Hypothalamus (tissue), 51 donors: ENCODE measurements at regions not wholly inside any gene's neighbourhood (a gene's known extent, or its start where the extent isn't known, plus 50 kb on each side); places are given as distances from the start of the nearest gene placed in this dataset.
"Not testable (repeated sequence)": the region's sequence is repeated elsewhere in the genome, so short reads cannot be mapped to it uniquely, and the experiment has no call there.

Source experiments
- DNase-seq, 51 donors: peaks; one replicate each; lab custom pipeline; 2025; lab: John Stamatoyannopoulos, UW

DNA sequence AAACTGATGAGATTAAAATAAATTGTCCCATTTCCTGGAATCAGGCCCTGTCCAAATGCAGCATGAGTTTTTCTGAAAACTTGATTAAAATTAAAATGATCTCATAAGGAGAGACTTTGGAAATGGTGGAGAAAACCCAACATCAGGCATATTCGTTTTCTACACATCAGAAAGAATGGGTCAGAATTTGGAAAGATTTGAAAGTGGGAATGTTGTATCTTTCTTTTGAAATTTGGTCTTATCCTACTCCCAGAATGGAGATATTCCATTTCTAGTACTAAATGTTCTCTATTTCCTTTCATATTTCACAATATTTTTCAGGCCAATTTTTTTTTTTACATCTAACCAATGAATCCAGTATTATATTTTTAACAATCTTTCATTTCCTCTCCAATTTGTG, 223.9 kb upstream of the RXFP2 start:
- no peak for DNase-seq

DNA sequence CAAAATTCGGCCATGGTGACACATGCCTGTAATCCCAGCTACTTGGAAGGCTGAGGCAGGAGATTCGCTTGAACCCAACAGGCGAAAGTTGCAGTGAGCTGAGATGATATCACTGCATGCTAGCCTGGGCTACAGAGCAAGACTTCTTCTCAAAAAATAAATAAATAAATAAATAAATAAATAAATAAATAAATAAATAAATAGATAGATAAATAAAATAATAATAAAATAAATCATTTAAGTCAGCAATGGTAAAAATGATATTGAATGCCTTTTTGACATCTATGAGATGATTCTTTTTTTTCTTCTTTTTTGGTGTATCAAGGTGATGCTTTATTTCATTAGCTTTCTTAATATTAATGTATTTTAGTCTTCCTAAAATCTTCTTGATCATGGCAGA, 221.7 kb upstream of the RXFP2 start:
- DNase-seq, result no peak

GRCh38 chr13:31518645-31519044, 220.7 kb upstream of the RXFP2 start:
- no peak for DNase-seq

- DNase-seq, result no peak
Measured at GRCh38 chr13:31521435-31521834, 217.9 kb upstream of the RXFP2 start.

GRCh38 chr13:31522396-31522795, 216.9 kb upstream of the RXFP2 start:
- no peak for DNase-seq

- no peak for DNase-seq
Measured at GRCh38 chr13:31528176-31528575, 211.2 kb upstream of the RXFP2 start.

DNA sequence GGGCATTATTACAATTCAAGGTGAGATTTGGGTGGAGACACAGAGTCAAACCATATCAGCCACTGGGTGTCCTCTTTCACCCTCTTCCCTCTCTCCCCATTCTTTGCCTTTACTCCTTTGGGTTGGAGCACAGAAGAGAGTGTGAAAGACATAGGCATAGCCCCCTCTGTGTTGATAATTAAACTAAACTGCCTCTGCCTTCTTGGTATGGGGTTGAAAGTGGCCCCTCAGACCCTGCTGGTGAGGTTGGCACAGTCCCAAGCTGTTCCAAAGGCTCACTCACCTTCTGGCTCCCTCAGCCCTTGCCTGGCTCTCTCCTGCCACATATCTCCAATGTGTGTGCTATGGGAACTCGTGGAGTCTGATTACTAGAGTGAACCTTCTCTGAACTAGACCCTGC, 210.6 kb upstream of the RXFP2 start:
- DNase-seq, result no peak

- no peak for DNase-seq
Measured at GRCh38 chr13:31530922-31531321, 208.4 kb upstream of the RXFP2 start.

DNA sequence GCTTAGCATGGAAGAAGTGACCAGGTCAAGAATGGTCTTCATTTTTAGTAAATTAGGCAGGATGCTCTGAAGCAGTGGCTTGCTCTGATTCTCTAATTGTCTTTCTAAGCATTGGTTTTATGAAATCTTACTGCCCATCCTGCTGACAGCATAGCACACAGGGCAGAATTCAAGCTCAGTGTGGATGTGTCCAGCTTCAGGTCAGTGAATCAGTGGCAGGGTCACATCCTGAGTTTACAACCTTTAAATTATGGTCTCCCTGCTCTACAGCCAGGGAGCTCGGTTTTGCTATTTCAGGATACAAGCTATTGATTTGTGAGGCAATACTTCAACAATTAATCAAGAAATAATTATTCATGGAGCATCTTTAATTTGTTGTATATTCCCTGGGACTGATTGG, 202.3 kb upstream of the RXFP2 start:
- no peak for DNase-seq

DNA sequence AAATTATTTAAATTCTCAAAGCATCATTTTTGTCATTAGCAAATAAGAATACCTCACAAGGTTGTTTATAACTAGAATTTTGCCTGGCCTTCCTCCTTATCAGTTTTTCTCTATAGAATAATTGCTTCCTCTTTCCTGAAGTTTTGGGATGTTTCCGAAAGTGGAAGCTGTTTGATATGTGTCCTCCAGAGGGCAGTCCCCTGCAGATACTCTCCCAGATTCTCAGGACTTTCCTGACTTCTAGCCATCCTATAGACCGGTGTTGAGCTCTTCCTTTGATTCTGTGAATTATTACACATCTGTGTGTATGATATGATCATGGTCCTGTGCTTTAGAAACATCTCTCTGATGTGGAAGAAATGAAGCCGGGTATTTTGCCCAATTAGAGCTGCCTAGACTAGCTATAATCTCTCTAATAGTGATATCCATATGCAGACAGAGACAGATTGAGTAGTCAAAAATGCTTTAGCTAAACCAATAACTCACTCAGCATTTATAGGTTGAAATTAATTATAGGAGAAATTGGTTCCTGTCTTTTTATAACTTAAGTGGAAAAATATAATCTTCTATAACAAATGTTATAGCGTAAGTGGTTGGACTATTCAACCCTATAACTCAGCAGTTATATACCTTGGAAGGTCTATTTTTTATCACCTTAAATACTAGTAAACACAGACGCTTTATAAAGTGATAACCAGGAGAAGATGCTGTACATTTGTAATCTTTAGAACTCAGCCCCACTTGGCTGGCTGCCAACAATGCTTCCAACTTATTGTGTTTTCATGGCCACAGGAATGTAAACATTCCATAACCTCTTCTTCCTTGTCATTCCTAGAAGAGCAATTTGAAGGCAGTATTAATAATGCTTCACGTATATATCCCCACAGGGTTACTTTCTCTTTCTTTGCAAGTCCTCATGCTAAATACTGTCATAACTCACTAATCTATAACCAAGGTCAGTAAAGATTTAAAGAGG, 201.0 kb upstream of the RXFP2 start:
- peak in 1 of 51 donors; percentile 1 for DNase-seq

DNA sequence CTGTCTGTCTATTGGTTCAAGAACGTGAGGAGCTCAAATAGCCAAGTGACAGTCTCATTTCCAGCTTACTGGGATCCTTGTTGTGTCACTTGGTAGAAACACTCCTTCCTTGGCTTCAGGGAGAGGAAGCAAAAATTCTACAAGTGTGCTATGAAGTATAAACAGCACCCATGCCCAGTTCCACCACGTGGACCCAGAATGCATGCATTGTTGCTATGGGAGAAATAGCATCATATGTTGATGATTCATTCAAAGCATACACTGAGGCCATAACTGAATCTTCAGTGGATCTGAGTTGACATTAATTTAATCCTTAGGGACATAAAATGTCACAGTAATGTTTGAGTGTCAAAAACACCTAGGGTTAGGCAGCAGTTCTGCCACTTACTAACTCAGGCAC, 199.0 kb upstream of the RXFP2 start:
- no peak for DNase-seq

- no peak for DNase-seq
Measured at GRCh38 chr13:31543190-31543589, 196.1 kb upstream of the RXFP2 start.

DNA sequence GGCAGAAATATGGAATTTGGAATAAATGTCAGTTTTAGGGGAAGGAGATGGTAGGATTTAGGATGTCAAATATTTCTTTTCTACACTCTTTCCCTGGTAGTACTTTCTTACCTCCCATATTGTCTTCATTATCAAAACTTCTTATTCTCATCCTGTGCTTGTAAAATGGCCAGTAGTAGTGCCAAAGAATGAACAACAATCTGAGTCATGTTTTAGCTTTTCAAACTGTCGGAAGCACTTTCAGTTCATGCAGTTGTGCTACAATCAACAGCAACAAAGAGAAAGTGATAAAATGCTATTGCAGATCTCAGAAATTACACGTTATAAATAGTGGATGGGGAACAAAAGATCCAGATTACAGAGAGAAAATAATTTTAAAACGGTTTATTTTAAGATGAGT, 193.7 kb upstream of the RXFP2 start:
- DNase-seq, result no peak

DNA sequence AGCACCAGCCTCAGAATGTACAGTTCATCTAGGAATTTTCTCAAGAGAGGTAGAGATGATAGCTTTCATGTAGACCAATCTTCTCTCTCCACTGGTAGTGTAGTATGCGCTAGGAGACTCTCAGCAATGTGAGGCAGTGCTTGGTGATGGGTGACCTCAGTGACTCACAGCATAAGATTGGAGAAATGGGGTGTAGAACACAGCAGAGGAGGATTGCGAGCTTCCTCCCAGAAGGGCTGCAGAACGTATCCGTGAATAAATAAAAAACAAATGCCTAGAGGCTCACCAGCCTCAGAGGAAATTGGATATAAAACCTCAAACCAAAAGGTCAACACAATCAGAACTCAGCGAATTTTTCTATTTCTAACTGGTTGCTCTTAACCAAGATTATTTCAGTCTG, 182.9 kb upstream of the RXFP2 start:
- no peak for DNase-seq

DNA sequence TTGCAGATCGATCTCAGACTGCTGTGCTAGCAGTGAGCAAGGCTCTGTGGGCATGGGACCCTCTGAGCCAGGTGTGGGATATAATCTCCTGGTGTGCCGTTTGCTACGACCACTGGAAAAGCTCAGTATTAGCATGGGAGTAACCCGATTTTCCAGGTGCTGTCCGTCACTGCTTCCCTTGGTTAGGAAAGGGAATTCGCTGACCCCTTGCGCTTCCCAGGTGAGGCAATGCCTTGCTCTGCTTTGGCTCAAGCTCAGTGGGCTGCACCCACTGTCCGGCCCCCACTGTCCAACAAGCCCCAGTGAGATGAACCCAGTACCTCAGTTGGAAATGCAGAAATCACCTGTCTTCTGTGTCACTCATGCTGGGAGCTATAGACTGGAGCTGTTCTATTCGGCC, 155.1 kb upstream of the RXFP2 start:
- DNase-seq, result not testable (repeated sequence)

GRCh38 chr13:31587698-31588266, 151.5 kb upstream of the RXFP2 start:
- no peak for DNase-seq

DNA sequence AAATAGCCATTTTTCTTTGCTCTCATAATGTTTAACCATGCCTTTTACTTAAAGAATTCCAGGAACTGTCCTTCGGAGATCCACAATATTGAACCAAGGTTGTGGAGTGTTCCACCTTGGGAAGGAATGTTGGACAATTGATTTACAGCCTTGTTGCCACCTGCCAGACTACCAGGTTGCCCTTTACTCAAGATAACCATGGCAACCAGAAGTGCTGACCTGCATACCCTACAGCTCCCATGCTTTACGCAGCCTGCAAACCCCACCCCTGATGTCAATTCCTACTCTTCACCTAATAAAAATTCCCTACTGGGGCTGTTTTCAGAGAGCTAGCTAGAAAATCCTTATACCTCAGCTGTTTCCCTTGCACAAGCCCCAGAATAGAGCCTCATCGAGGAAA, 151.0 kb upstream of the RXFP2 start:
- DNase-seq, result no peak

DNA sequence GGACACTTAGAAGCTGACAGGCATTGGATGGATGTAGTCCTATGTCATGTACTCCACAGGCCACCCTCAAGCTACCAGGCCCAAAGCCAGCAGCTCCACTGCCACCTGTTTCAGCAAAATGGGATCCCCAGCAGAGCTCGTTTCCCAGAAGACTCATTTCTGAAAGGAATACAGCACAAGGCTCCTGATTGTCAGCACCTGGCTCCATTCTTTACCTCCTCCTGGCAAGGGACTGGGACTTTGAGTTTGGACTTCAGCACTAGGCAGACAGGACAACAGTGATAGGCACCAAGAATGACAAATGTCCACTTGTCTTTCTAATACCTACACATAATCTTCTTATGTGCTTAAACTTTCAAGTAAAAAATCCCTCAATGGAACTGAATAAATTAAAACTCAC, 150.4 kb upstream of the RXFP2 start:
- DNase-seq, result no peak

- no peak for DNase-seq
Measured at GRCh38 chr13:31591642-31592233, 147.6 kb upstream of the RXFP2 start.

DNA sequence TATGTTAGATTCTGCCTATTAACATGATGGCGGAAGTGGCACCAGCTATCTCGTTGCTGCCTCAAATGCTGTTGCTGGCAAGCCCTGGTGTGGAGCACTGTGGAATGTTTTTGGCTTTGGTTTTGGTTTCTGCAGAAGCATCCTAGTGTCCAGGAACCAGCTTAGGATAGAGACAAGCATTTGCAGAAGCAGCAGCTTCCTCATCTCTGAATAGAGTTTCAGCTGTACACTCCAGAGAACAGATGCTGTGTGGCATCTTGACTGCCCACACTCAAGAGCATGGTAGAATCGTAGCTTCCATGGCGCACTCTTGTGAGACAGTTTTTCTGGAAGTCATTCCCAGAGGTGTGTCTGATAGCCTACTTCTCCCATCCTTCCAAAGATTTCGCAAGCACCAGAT, 145.3 kb upstream of the RXFP2 start:
- no peak for DNase-seq

GRCh38 chr13:31595563-31595962, 143.8 kb upstream of the RXFP2 start:
- no peak for DNase-seq

DNA sequence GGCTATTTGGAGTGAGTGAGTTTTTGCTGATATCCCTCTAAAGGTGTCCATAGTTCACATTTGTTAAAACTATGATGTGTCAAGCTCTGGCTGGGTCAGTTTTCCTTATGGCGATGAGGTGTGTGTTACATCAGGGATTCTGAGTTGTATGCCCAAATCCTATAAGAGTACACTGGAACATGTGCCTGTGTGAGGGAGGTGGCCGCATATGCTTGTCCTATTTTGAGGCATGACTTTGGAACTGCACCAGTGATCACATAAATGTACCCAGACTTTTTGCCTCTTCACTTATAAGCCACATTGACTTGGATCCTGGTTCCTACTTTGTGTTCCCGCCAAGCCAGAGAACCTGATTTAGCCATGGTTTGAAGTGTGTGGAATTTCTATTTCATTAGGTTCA, 140.3 kb upstream of the RXFP2 start:
- DNase-seq, result no peak
